IPS-18c (cell line): ENCODE measurements at regions not wholly inside any gene's neighbourhood (a gene's known extent, or its start where the extent isn't known, plus 50 kb on each side); places are given as distances from the start of the nearest gene placed in this dataset.

Experiments
- H3K4me3 ChIP-seq: 2 replicates; pipeline ENCODE4 v1.7.0; 2013; ENCODE audit warnings: low read depth, mild to moderate bottlenecking, low read length, moderate library complexity; ENCODE audit not compliant: insufficient read depth
- H3K9me3 ChIP-seq: one replicate; pipeline ENCODE4 v1.6.1; 2013; ENCODE audit warnings: mild to moderate bottlenecking, low read length, moderate library complexity; ENCODE audit not compliant: control insufficient read depth, insufficient read depth

DNA sequence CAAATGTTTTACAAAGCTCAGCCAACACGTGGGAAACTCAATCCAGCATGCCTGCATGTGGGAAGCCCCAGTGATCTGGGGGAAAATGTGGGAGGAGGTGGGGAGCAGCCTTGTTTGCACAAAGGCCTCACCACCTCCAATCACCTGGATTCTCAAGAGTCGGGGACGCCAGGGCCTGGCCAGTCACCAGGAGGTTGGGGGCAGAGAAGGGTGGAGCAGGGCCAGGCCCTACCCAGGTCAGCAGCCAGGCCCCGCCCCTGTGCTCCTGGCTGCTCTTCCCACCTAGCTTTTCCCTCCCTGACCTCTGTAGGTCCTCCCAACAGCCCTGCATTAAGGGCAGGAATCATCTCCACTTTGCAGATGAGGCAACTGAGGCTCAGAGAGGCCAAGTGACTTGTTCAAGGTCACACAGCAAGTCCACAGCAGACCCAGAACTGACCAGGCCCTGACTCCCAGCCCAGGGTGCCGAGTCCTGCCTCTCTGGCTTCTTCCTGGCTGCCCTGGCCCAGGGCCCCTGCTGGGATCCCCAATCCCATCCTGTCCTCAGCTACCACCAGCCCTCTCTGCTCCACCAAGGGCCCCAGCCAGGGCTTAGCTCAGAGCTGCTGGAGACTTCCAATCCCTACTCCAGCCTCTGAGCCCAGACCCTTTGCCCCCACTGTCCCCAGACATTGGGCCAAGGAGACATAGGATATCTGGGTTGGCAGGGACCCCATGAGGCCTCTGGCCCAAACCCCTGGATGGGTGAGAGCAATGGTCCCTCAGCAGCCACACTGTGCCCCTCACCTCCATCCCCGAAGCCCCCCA lies 508.6 kb downstream of the PTPRU start:
- H3K4me3 ChIP-seq: no peak overlapping the region

GRCh38 chr1:29743931-29744330 lies 507.6 kb downstream of the PTPRU start:
- Histone ChIP-seq H3K4me3 (no peak overlapping the region), H3K9me3 (peaks cover under 1% of the 10 kb centered on the region)

More for the DNA sequence above, 508.6 kb downstream of the PTPRU start:
- no peaks in the 10 kb centered on the region for H3K9me3 ChIP-seq

DNA sequence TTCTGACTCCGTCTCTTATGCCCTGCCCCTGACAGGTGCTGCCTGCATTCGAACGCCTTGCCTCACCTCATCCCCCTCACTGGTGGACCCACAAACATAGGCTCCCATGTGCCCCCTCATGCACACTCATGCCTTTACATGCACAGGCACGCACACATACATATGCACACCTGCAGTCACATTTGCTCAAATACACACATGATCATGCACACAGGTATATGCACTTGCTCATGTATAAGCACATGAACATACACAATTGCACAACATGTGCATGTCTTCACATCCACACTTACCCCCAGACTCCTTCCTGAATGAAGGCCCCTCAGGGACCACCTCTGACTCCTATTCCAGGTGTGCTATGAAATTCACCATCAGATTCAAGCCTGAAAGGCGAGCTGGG lies 506.9 kb downstream of the PTPRU start:
- Histone ChIP-seq H3K9me3 (peaks cover 2% of the 10 kb centered on the region), H3K4me3 (no peak overlapping the region)

DNA sequence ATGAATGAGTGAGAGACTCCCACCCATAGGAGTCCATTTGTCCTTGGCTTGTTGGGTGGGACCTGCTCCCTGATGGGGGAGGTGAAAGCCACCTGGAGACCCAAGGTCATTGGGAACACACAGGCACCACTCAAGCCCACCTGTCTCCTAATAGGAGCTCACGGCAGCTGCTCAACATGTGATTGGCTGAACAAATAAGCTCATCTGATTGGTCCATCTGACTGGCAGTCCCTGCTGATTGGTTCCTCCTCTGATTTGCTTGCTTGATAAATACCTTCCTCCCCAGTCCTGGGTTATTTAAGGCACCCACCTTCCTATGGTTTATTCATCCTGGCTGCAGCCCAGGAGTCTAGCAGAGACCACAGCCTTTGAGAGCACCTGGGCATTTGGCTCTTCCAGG lies 502.9 kb downstream of the PTPRU start:
- Histone ChIP-seq H3K9me3 (peaks cover 2% of the 10 kb centered on the region), H3K4me3 (no peak overlapping the region)

DNA sequence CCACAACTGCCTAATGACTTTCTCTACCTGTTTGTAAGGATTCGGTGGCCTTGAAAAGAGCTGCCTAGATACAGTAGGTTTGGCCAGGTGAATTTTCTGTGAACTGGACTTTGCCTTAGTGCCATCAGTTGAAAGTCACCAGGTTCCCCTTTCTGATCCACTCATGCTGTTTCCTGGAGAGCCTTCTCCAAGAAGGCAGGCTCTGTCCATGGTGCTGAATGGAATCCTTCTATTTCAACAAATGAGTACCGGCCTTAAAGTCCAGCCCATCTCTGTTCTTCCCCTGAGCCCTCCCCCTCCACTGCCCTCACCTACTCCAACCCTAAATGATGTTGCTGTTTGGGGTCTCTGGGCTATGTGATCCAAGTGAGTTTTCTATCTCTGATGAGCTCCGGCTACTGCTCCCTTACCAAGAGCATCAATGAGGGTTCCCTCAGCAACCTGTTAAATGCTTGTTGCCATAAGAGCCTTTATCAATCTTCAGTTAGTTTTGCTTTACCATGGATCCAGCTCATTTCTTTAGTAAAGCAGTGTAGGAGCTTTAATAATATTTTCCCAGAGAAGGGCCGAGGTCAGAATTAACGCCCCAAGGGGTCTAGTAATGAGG lies 500.4 kb downstream of the PTPRU start:
- Histone ChIP-seq H3K4me3 (no peak overlapping the region), H3K9me3 (peaks cover 2% of the 10 kb centered on the region)

GRCh38 chr1:29732453-29732852 lies 496.1 kb downstream of the PTPRU start:
- no peaks in the 10 kb centered on the region for H3K9me3 ChIP-seq
- H3K4me3 ChIP-seq: no peak overlapping the region

- Histone ChIP-seq H3K9me3 (no peaks in the 10 kb centered on the region), H3K4me3 (no peak overlapping the region)
Measured at GRCh38 chr1:29730623-29731022, 494.3 kb downstream of the PTPRU start.

DNA sequence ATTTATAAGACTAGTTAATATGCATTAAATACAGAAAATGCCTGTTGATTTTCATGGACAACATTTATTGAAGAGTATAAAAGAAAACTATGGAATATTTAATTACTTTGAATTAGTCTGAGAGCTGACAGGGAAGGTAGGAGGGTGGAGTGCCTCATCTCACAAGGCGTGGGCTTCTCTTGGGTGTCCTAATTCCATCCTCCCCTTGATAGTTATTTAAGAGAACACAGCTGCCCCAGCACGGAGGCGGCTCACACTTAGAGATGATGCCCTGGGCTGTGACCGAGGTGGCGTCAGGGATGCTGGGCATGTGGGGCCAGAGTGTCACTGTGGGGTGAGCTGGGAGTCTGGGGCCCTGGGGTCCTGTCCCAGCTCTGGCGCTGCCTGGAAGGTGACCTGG lies 493.0 kb downstream of the PTPRU start:
- Histone ChIP-seq H3K4me3 (no peak overlapping the region), H3K9me3 (peaks cover 2% of the 10 kb centered on the region)

DNA sequence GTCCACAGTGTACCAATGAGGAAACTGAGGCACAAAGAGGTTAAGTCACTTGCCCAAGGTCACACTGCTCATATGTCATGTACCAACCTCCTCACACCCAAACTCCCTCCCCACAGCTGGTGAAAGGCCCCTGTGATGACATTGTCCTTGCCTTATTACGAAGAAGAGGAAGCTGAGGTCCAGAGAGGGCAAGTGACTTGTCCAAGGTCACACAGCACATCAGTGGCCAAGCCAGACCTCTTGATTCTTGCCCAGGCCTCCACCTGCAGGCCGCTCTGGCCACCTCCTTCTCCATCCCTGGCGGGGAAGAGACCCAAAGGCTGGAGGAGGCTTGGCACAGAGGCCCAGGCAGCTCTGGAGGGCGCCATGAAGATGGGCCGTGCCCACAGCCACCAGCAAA lies 492.4 kb downstream of the PTPRU start:
- Histone ChIP-seq H3K4me3 (no peak overlapping the region), H3K9me3 (peaks cover 2% of the 10 kb centered on the region)

DNA sequence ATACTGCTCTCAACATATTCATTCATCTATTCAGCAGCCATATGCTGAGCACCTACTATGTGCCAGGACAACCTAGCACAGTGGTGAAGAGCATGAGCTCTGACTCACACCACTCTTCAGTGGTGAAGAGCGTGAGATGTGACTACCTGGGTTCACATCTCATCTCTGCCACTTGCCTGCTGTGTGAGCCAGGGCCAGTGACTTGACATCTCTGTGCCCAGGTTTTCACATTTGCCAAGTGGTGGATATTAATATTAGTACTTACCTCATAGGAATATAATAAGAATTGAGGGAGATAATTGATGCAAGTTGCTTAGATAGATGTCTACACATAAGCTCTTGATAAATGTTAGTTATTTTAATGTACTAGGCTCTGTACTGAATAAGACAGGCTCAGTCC lies 488.9 kb downstream of the PTPRU start:
- H3K4me3 ChIP-seq: no peak overlapping the region
- peaks cover 2% of the 10 kb centered on the region for H3K9me3 ChIP-seq

DNA sequence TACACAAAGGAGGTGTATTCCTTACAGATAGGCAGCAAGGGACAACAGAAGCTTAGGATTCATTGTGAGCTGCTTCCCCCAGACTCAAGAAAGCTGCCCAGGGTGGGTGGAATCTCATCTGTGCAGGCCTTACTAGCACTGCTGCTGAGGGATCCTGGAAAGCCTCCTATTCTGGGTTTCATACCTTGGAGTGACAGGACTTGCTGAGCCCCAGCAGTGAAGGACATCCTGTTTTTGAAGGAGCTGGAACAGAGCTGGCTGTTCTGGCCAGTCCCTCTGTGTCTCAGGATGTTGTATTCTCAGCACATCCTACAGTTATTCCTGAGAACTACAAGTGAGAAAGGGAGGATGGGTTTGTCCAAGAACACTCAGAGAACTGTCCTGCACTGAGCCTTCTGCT lies 486.3 kb downstream of the PTPRU start:
- peaks cover 4% of the 10 kb centered on the region for H3K9me3 ChIP-seq
- no peak overlapping the region for H3K4me3 ChIP-seq

- Histone ChIP-seq H3K9me3 (peaks cover 2% of the 10 kb centered on the region), H3K4me3 (no peak overlapping the region; the same call in 1 of the 2 replicates)
Measured at GRCh38 chr1:29719253-29719652, 482.9 kb downstream of the PTPRU start.

GRCh38 chr1:29718791-29719190 lies 482.5 kb downstream of the PTPRU start:
- Histone ChIP-seq H3K4me3 (no peak overlapping the region), H3K9me3 (peaks cover 2% of the 10 kb centered on the region)

GRCh38 chr1:29716306-29716705 lies 480.0 kb downstream of the PTPRU start:
- H3K4me3 ChIP-seq: no peak overlapping the region
- H3K9me3 ChIP-seq: peaks cover 2% of the 10 kb centered on the region

DNA sequence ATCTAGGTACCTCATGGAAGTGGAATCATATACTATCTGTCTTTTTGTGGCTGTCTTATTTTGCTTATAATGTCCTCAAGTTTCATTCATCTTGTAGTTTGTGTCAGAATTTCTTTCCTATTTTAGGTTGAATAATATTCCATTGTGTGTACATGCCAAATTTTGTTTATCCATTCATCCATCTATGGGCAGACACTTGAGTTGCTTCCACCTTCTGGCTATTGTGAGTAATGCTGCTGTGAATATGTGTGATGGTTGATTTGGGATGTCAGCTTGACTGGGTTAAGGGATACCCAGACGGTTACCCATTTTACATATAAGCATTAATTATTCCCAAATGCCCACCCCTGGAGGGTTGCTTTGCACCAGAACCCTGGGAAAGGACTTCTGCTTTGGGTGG lies 477.5 kb downstream of the PTPRU start:
- Histone ChIP-seq H3K9me3 (peaks cover 2% of the 10 kb centered on the region), H3K4me3 (no peak overlapping the region)

GRCh38 chr1:29712801-29713200 lies 476.5 kb downstream of the PTPRU start:
- no peaks in the 10 kb centered on the region for H3K9me3 ChIP-seq
- H3K4me3 ChIP-seq: no peak overlapping the region

GRCh38 chr1:29712284-29712651 lies 475.9 kb downstream of the PTPRU start:
- Histone ChIP-seq H3K9me3 (no peaks in the 10 kb centered on the region), H3K4me3 (no peak overlapping the region)

DNA sequence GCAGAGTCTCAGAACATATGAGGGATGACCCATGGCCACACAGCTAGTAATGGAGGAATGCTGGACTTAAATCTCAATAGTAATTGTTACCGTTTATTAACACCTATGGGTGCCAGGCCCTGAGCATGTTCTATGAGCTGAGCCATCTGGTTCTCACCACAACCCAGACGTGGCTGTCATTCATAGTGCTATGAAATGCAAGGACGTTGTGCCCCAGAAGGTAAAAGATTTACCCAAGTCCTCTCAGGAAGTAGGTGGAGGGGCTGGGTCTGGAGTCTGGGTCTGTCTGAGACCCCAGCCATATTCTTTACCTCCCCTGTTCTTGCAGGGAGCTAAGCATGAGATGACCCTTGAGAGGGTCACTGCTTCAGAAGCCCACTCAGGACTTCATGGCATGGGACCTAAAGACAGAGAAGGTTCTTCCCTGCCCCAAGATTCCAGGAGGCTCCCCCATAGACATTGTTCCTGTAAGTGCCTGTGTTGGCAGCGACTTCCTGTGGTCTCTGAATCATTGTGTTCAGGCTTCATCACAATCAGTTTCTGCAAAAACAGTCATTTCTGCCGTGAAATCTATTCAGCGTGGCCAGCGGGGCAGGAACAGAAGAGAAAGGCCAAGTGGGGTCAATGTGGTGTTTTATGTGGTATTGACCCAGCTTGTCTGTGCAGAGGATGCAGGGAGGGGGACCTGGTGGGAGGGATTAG lies 475.4 kb downstream of the PTPRU start:
- Histone ChIP-seq H3K4me3 (no peak overlapping the region), H3K9me3 (no peaks in the 10 kb centered on the region)
